Osteoblast (primary cell): ENCODE measurements at regions not wholly inside any gene's neighbourhood (a gene's known extent, or its start where the extent isn't known, plus 50 kb on each side); places are given as distances from the start of the nearest gene placed in this dataset.
"Not testable (repeated sequence)": the region's sequence is repeated elsewhere in the genome, so short reads cannot be mapped to it uniquely, and the experiment has no call there.

Source experiments
- DNase-seq: peaks from one replicate; pipeline ENCODE4 v3.0.0; 2011; ENCODE audit warnings: low spot score, mixed read lengths; ENCODE audit not compliant: insufficient read length; ENCODE audit errors: missing footprints
- H2AFZ ChIP-seq: 2 replicates; pipeline ENCODE4 v1.6.0; 2011; ENCODE audit warnings: mild to moderate bottlenecking, low read length
- H3K27ac ChIP-seq: 2 replicates; pipeline ENCODE4 v1.5.1; 2011; ENCODE audit warnings: mild to moderate bottlenecking, low read depth, low read length, moderate library complexity
- H3K27me3 ChIP-seq: 2 replicates; pipeline ENCODE4 v1.6.0; 2012; ENCODE audit warnings: mild to moderate bottlenecking, control low read depth, inconsistent platforms, low read length, moderate library complexity; ENCODE audit not compliant: insufficient read depth
- H3K36me3 ChIP-seq: 2 replicates; pipeline ENCODE4 v1.5.1; 2011; ENCODE audit warnings: mild to moderate bottlenecking, low read length, control low read depth, moderate library complexity; ENCODE audit not compliant: insufficient read depth
- H3K4me1 ChIP-seq: 2 replicates; pipeline ENCODE4 v1.5.1; 2011; ENCODE audit warnings: mild to moderate bottlenecking, low read length, control low read depth, moderate library complexity; ENCODE audit not compliant: insufficient read depth
- H3K4me2 ChIP-seq: 2 replicates; pipeline ENCODE4 v1.6.0; 2011; ENCODE audit warnings: mild to moderate bottlenecking, low read length; ENCODE audit not compliant: insufficient read depth
- H3K4me3 ChIP-seq: fragments of 200-600 bp; sonication (generic); 3 replicates; pipeline ENCODE4 v1.5.1; 2012; ENCODE audit warnings: mild to moderate bottlenecking, low read length, inconsistent platforms; ENCODE audit not compliant: insufficient read depth
- H3K79me2 ChIP-seq: 2 replicates; pipeline ENCODE4 v1.6.0; 2012; ENCODE audit warnings: mild to moderate bottlenecking, low read length, control low read depth, inconsistent platforms; ENCODE audit not compliant: insufficient read depth
- H3K9me3 ChIP-seq: 2 replicates; pipeline ENCODE4 v1.5.1; 2011; ENCODE audit warnings: low read depth, low read length, control low read depth
- H4K20me1 ChIP-seq: 2 replicates; pipeline ENCODE4 v1.6.0; 2012; ENCODE audit warnings: mild to moderate bottlenecking, low read length, control low read depth; ENCODE audit not compliant: insufficient read depth
- TF ChIP-seq, protein P1 (sequence below): IDR thresholded peaks from 2 replicates; pipeline ENCODE4 v1.5.1; 2011; ENCODE audit warnings: mild to moderate bottlenecking, low read depth, low read length, moderate library complexity; ENCODE audit errors: extremely low read depth

DNA sequence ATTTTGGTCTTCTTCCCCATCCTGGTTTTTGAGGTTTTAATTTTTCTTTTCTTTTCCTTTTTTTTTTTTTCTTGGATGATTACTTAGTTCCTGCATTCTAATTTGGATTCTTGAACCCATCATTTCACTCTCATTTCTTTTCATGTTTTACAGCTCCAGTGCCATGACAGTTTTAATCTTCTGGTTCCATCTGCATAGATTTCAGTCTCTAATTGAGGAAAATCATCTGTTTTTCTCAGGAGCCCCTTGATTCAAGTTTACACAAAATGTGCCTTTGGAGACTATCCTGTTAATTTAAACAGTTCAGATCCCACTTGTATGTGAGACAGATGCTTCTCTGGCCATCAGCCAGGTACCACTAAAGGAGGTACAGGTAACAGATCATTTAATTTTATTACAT, 379.9 kb downstream of the PIK3C3 start:
- H4K20me1 ChIP-seq, result no peaks in the 10 kb centered on the region
- H3K36me3 ChIP-seq, result no peaks in the 10 kb centered on the region
- H3K27me3 ChIP-seq, result no peaks in the 10 kb centered on the region
- TF ChIP-seq, protein P1, sequence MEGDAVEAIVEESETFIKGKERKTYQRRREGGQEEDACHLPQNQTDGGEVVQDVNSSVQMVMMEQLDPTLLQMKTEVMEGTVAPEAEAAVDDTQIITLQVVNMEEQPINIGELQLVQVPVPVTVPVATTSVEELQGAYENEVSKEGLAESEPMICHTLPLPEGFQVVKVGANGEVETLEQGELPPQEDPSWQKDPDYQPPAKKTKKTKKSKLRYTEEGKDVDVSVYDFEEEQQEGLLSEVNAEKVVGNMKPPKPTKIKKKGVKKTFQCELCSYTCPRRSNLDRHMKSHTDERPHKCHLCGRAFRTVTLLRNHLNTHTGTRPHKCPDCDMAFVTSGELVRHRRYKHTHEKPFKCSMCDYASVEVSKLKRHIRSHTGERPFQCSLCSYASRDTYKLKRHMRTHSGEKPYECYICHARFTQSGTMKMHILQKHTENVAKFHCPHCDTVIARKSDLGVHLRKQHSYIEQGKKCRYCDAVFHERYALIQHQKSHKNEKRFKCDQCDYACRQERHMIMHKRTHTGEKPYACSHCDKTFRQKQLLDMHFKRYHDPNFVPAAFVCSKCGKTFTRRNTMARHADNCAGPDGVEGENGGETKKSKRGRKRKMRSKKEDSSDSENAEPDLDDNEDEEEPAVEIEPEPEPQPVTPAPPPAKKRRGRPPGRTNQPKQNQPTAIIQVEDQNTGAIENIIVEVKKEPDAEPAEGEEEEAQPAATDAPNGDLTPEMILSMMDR, result no peak
- no peaks in the 10 kb centered on the region for H3K9me3 ChIP-seq
- H3K4me3 ChIP-seq, result no peak overlapping the region
- no peaks in the 10 kb centered on the region for H3K4me1 ChIP-seq
- H2AFZ ChIP-seq, result no peak overlapping the region
- H3K27ac ChIP-seq, result no peak overlapping the region
- no peaks in the 10 kb centered on the region for H3K79me2 ChIP-seq
- H3K4me2 ChIP-seq, result no peak overlapping the region
- DNase-seq, result no peak

DNA sequence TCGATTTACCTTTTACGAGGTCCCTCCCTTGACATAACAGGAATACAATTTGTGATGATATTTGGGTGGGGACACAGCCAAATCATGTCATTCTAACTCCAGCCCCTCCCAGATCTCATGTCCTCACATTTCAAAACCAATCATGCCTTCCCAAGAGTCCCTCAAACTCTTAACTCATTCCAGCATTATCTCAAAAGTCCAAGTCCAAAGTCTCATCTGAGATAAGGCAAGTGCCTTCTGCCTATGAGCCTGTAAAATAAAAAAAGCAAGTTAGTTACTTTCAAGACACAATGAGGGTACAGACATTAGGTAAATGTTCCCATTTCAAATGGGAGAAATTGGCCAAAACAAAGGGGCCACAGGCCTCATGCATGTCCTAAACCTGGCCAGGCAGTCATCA, 381.1 kb downstream of the PIK3C3 start:
- Histone ChIP-seq H3K36me3 (no peaks in the 10 kb centered on the region), H4K20me1 (no peaks in the 10 kb centered on the region), H3K9me3 (no peaks in the 10 kb centered on the region), H3K4me1 (no peaks in the 10 kb centered on the region), H3K4me2 (no peak overlapping the region), H3K79me2 (no peaks in the 10 kb centered on the region), H3K27me3 (no peaks in the 10 kb centered on the region), H2AFZ (no peak overlapping the region), H3K27ac (no peak overlapping the region), H3K4me3 (no peak overlapping the region)
- no peak for DNase-seq
- TF ChIP-seq, protein P1, result no peak

DNA sequence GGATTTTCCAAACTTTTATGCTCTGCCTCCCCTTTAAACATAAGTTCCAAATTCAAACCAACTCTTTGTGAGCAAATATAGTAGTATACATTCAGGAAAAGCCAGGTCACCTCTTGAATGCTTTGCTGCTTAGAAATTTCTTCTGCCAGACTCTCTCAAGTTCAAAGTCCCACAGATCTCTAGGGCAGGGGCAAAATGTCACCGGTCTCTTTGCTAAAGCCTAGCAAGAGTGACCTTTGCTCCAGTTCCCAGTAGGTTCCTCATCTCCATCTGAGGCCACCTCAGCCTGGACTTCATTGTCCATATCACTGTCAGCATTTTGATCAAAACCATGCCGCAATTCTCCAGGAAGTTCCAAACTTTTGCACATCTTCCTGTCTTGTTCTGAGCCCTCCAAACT, 382.3 kb downstream of the PIK3C3 start:
- not testable (repeated sequence) for H3K4me3 ChIP-seq, H3K36me3 ChIP-seq, H2AFZ ChIP-seq, H3K9me3 ChIP-seq, H3K4me1 ChIP-seq, H3K27me3 ChIP-seq, H3K79me2 ChIP-seq, DNase-seq, H4K20me1 ChIP-seq, H3K4me2 ChIP-seq, H3K27ac ChIP-seq

DNA sequence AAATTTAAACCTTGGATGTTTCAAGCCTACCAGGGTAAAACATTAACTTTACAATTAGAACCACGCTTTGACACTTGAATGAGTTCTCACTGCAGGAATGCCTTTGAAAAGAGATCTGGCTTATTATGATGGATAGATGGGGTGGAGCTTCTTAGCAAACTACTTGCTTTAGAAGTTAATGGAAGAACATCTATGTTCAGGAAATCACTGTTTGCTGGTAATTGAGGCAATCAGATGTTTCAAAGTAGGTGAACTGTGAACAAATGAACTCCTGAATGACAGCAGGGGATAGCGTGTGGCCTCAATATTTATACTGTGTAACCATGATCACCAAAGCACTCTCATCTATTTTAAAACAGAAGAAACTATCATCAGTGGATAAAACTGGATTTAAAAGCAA, 383.6 kb downstream of the PIK3C3 start:
- Histone ChIP-seq H4K20me1 (no peaks in the 10 kb centered on the region), H3K9me3 (no peaks in the 10 kb centered on the region), H2AFZ (no peak overlapping the region), H3K79me2 (no peaks in the 10 kb centered on the region), H3K36me3 (no peaks in the 10 kb centered on the region), H3K4me2 (no peak overlapping the region), H3K4me1 (no peaks in the 10 kb centered on the region), H3K4me3 (no peak overlapping the region), H3K27me3 (no peaks in the 10 kb centered on the region), H3K27ac (no peak overlapping the region)
- DNase-seq, result no peak
- TF ChIP-seq, protein P1, result no peak

DNA sequence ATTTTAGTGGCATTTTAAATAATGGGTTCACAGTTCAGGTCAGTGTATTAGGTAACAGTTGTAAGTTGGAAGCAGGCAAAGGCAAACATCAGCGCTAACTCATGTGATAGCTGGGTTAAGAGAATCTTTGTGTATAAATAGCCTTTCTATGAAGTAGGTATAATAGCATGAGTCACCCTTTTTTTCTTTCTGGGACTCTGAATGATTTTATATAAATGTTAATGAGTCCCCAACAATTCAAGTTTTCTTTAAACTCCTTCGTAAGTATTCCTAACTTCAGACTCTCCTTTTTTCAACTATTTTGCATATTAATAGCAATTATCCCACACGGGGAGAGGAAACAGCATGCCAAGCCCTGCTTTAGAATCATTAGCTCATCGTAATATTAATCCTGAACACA, 384.3 kb downstream of the PIK3C3 start:
- Histone ChIP-seq H3K36me3 (no peaks in the 10 kb centered on the region), H2AFZ (no peak overlapping the region), H3K27me3 (no peaks in the 10 kb centered on the region), H3K9me3 (no peaks in the 10 kb centered on the region), H4K20me1 (no peaks in the 10 kb centered on the region), H3K79me2 (no peaks in the 10 kb centered on the region), H3K4me1 (no peaks in the 10 kb centered on the region), H3K4me3 (no peak overlapping the region), H3K27ac (no peak overlapping the region), H3K4me2 (no peak overlapping the region)
- no peak for DNase-seq
- TF ChIP-seq, protein P1, result no peak
